Esophagus muscularis mucosa (tissue), 4 donors: ENCODE measurements at regions not wholly inside any gene's neighbourhood (a gene's known extent, or its start where the extent isn't known, plus 50 kb on each side); places are given as distances from the start of the nearest gene placed in this dataset.

Experiments
- EP300 ChIP-seq: sonication (generic); formaldehyde crosslinking; IDR thresholded peaks from one replicate; pipeline ENCODE4 v1.6.1; 2017; ENCODE audit warnings: antibody characterized with exemption
- POLR2A ChIP-seq: fragments of 450-650 bp; IDR thresholded peaks from one replicate; pipeline ENCODE4 v1.6.1; 2017; ENCODE audit warnings: antibody characterized with exemption, moderate library complexity, mild to moderate bottlenecking, low read depth
- POLR2AphosphoS5 ChIP-seq, 2 donors: sonication (generic); formaldehyde crosslinking; IDR thresholded peaks; one replicate each; pipeline ENCODE4 v1.6.1; 2017; ENCODE audit warnings: antibody characterized with exemption in 2 of 2
- TF ChIP-seq, protein P1 (sequence below), 3 experiments: fragments of 200-600 bp in 2 of 3; fragments of 450-650 bp in 1 of 3; sonication (generic) in 2 of 3; IDR thresholded peaks; one replicate each; pipeline ENCODE4 v1.5.1; 2017 to 2019; ENCODE audit warnings: antibody characterized with exemption in 3 of 3, mild to moderate bottlenecking in 2 of 3, moderate library complexity in 1 of 3

DNA sequence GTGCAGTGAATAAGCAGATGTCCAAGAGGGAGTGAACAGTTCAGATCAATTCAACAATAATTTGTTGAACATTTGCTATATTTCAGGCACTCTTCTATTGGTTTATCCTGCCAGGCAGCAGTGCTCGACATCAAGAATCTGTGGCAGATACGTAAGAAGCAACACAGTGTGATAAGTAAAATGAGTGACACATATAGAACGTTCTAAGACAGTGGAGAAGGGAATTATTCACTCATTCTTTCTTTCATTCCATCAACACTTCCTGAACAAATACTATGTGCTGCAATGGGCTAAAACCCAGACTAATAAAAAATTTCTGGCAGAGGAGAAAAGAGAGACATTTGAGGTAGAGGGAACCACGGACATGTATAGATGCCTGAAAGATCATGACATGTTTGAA, 89.9 kb upstream of the GLIS3 start:
- TF ChIP-seq, protein P1, sequence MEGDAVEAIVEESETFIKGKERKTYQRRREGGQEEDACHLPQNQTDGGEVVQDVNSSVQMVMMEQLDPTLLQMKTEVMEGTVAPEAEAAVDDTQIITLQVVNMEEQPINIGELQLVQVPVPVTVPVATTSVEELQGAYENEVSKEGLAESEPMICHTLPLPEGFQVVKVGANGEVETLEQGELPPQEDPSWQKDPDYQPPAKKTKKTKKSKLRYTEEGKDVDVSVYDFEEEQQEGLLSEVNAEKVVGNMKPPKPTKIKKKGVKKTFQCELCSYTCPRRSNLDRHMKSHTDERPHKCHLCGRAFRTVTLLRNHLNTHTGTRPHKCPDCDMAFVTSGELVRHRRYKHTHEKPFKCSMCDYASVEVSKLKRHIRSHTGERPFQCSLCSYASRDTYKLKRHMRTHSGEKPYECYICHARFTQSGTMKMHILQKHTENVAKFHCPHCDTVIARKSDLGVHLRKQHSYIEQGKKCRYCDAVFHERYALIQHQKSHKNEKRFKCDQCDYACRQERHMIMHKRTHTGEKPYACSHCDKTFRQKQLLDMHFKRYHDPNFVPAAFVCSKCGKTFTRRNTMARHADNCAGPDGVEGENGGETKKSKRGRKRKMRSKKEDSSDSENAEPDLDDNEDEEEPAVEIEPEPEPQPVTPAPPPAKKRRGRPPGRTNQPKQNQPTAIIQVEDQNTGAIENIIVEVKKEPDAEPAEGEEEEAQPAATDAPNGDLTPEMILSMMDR (IDR thresholded peaks at IDR 0.05) = no peak
- TF ChIP-seq POLR2A = no peak
- no peak for TF ChIP-seq EP300
- TF ChIP-seq POLR2AphosphoS5 (IDR thresholded peaks at IDR 0.05) = no peak
